IMR-90 (cell line): ENCODE measurements at regions not wholly inside any gene's neighbourhood (a gene's known extent, or its start where the extent isn't known, plus 50 kb on each side); places are given as distances from the start of the nearest gene placed in this dataset.

Experiments used
- ATAC-seq: fragments of 200-7000 bp; cut with Tn5 transposase; 2 replicates; pipeline ENCODE4 v1.9.1; 2020; ENCODE audit warnings: low read depth, mild to moderate bottlenecking, moderate library complexity
- BruUV-seq: library from RNA; stranded (reverse); fragments of 400-500 nt; replicated peaks from 2 replicates; lab custom pipeline; 2021; lab: Mats Ljungman, UMichigan
- CTCF ChIA-PET: fragments of 300-600 bp; formaldehyde crosslinking; extraction: SDS; loops from one replicate; lab custom pipeline; 2021; ENCODE audit warnings: antibody characterized with exemption; lab: Yijun Ruan, JAX
- POLR2A ChIA-PET: fragments of 300-600 bp; sonication (Branson Sonifier 250); formaldehyde crosslinking; loops from one replicate; lab custom pipeline; 2022; ENCODE audit warnings: antibody characterized with exemption; ENCODE audit not compliant: unreplicated experiment; lab: Charles Lee
- DNase-seq: peaks from one replicate; pipeline ENCODE4 v3.0.0; 2013
- H2AFZ ChIP-seq: replicated peaks from 2 replicates; pipeline ENCODE3; 2013; ENCODE audit warnings: low read length, mild to moderate bottlenecking; ENCODE audit not compliant: poor library complexity
- H2AK5ac ChIP-seq: 2 replicates; pipeline ENCODE4 v1.6.1; 2013; ENCODE audit warnings: low read depth, low read length, inconsistent platforms
- H2AK9ac ChIP-seq: replicated peaks from 2 replicates; pipeline ENCODE3; 2013; ENCODE audit warnings: mild to moderate bottlenecking, low read depth, low read length, moderate library complexity; ENCODE audit not compliant: poor library complexity
- H2BK120ac ChIP-seq: 2 replicates; pipeline ENCODE4 v1.6.1; 2013; ENCODE audit warnings: low read depth, low read length, inconsistent platforms
- H2BK15ac ChIP-seq: 3 replicates; pipeline ENCODE4 v1.6.1; 2013; ENCODE audit warnings: low read depth, low read length, inconsistent platforms
- H2BK20ac ChIP-seq: 2 replicates; pipeline ENCODE4 v1.6.1; 2013; ENCODE audit warnings: low read depth, mild to moderate bottlenecking, inconsistent platforms, low read length, moderate library complexity
- H2BK5ac ChIP-seq: 2 replicates; pipeline ENCODE4 v1.6.1; 2013; ENCODE audit warnings: mild to moderate bottlenecking, low read depth, low read length, inconsistent platforms; ENCODE audit not compliant: poor library complexity, severe bottlenecking
- H3K14ac ChIP-seq: replicated peaks from 2 replicates; pipeline ENCODE4 v1.6.1; 2013; ENCODE audit warnings: low read depth, low read length, inconsistent platforms
- H3K18ac ChIP-seq: 2 replicates; pipeline ENCODE4 v1.6.1; 2013; ENCODE audit warnings: low read depth, low read length, control low read depth
- H3K23ac ChIP-seq: 2 replicates; pipeline ENCODE4 v1.6.1; 2013; ENCODE audit warnings: low read depth, low read length, inconsistent platforms
- H3K27ac ChIP-seq: 2 replicates; pipeline ENCODE4 v1.5.1; 2013; ENCODE audit warnings: mild to moderate bottlenecking, control low read depth, low read length; ENCODE audit not compliant: insufficient read depth
- H3K27me3 ChIP-seq: 2 replicates; pipeline ENCODE4 v1.6.1; 2013; ENCODE audit warnings: low read length; ENCODE audit not compliant: control insufficient read depth, insufficient read depth
- H3K36me3 ChIP-seq: 2 replicates; pipeline ENCODE4 v1.6.1; 2013; ENCODE audit warnings: low read length, mixed read lengths; ENCODE audit not compliant: control insufficient read depth, insufficient read depth
- H3K4ac ChIP-seq: 2 replicates; pipeline ENCODE4 v1.6.1; 2013; ENCODE audit warnings: low read depth, low read length, inconsistent platforms
- H3K4me1 ChIP-seq: 2 replicates; pipeline ENCODE4 v1.6.1; 2013; ENCODE audit warnings: low read length, mixed read lengths; ENCODE audit not compliant: control insufficient read depth, insufficient read depth
- H3K4me2 ChIP-seq: 2 replicates; pipeline ENCODE4 v1.6.1; 2013; ENCODE audit warnings: low read depth, mild to moderate bottlenecking, control low read depth, low read length, moderate library complexity
- H3K4me3 ChIP-seq: 2 replicates; pipeline ENCODE4 v1.5.1; 2013; ENCODE audit warnings: low read depth, mild to moderate bottlenecking, control low read depth, low read length, moderate library complexity; ENCODE audit not compliant: insufficient read depth
- H3K56ac ChIP-seq: 2 replicates; pipeline ENCODE4 v1.6.1; 2013; ENCODE audit warnings: low read length, inconsistent platforms; ENCODE audit not compliant: insufficient read depth; ENCODE audit errors: extremely low read depth
- H3K79me1 ChIP-seq, 2 experiments: 2 replicates each; pipeline ENCODE4 v1.6.1; 2013; ENCODE audit warnings: low read length in 2 of 2, inconsistent platforms in 1 of 2, low read depth in 1 of 2
- H3K9ac ChIP-seq: 2 replicates; pipeline ENCODE4 v1.6.1; 2013; ENCODE audit warnings: low read depth, low read length, control low read depth
- H3K9me1 ChIP-seq: 2 replicates; pipeline ENCODE4 v1.6.1; 2013; ENCODE audit warnings: low read length, inconsistent platforms; ENCODE audit not compliant: insufficient read depth
- H3K9me3 ChIP-seq: 2 replicates; pipeline ENCODE4 v1.6.1; 2013; ENCODE audit warnings: low read length; ENCODE audit not compliant: control insufficient read depth, insufficient read depth
- H4K20me1 ChIP-seq: 2 replicates; pipeline ENCODE4 v1.6.1; 2013; ENCODE audit warnings: low read length, inconsistent platforms; ENCODE audit not compliant: insufficient read depth
- H4K5ac ChIP-seq: 2 replicates; pipeline ENCODE4 v1.6.1; 2013; ENCODE audit warnings: mild to moderate bottlenecking, low read depth, low read length, control low read depth
- H4K8ac ChIP-seq, 2 experiments: 2 replicates each; pipeline ENCODE4 v1.6.1; 2013; ENCODE audit warnings: low read depth in 2 of 2, low read length in 2 of 2, control low read depth in 1 of 2, inconsistent platforms in 1 of 2
- H4K91ac ChIP-seq: 2 replicates; pipeline ENCODE4 v1.6.1; 2013; ENCODE audit warnings: low read depth, low read length, inconsistent platforms; ENCODE audit not compliant: insufficient read depth
- CEBPB ChIP-seq: IDR thresholded peaks from 2 replicates; pipeline ENCODE4 v1.6.1; 2012; ENCODE audit warnings: low read depth, low read length, improper control_type of control experiment
- CTCF ChIP-seq: conservative IDR thresholded peaks from 2 replicates; pipeline ENCODE4 v1.5.1; 2012; ENCODE audit warnings: mild to moderate bottlenecking, low read depth, low read length, improper control_type of control experiment
- FOS ChIP-seq: fragments of 150-350 bp; IDR thresholded peaks from 2 replicates; pipeline ENCODE4 v1.6.1; 2016; ENCODE audit warnings: low read depth, low read length
- MAZ ChIP-seq: IDR thresholded peaks from 2 replicates; pipeline ENCODE4 v1.6.1; 2012; ENCODE audit warnings: low read depth, mild to moderate bottlenecking, low read length, improper control_type of control experiment, moderate library complexity, borderline replicate concordance
- MXI1 ChIP-seq: IDR thresholded peaks from 2 replicates; pipeline ENCODE4 v1.6.1; 2012; ENCODE audit warnings: low read depth, mild to moderate bottlenecking, low read length, moderate library complexity, borderline replicate concordance
- NFE2L2 ChIP-seq: fragments of 150-350 bp; IDR thresholded peaks from 2 replicates; pipeline ENCODE4 v1.6.1; 2016; ENCODE audit warnings: low read depth, mild to moderate bottlenecking, low read length
- POLR2A ChIP-seq: IDR thresholded peaks from 2 replicates; pipeline ENCODE4 v1.6.1; 2012; ENCODE audit warnings: mild to moderate bottlenecking, low read depth, low read length
- RAD21 ChIP-seq: IDR thresholded peaks from 2 replicates; pipeline ENCODE4 v1.6.1; 2012; ENCODE audit warnings: low read length, improper control_type of control experiment
- RCOR1 ChIP-seq: IDR thresholded peaks from 2 replicates; pipeline ENCODE4 v1.6.1; 2012; ENCODE audit warnings: mild to moderate bottlenecking, low read length, improper control_type of control experiment; ENCODE audit not compliant: insufficient replicate concordance
- WGBS, 2 experiments: methylation state at CpG; one replicate each; pipeline versions ENCODE4 v1.1.5 to v1.1.7; 2013; ENCODE audit warnings: missing lambda C conversion rate in 2 of 2; ENCODE audit not compliant: insufficient read length in 1 of 2; ENCODE audit errors: extremely low coverage in 2 of 2; 5-methylcytosine and 5-hydroxymethylcytosine counted together
- dilution Hi-C: fragments of 300-500 bp; cut with HindIII; formaldehyde crosslinking; loops from one replicate; pipeline ENCODE4 v1.14.3; 2018; ENCODE audit warnings: low sequenced_read_pairs; ENCODE audit not compliant: unreplicated experiment
- in situ Hi-C: fragments of 300-500 bp; cut with MboI; formaldehyde crosslinking; loops from 3 replicates; pipeline ENCODE4 v1.14.3; 2019; ENCODE audit warnings: low sequenced_read_pairs, inconsistent platforms, mixed read lengths
- intact Hi-C: fragments of 100-400 bp; cut with micrococcal nuclease; formaldehyde crosslinking; loops from 2 replicates; pipeline ENCODE4 v1.10.0; 2022

GRCh38 chr4:22253431-22253830 is 262.4 kb downstream of the ADGRA3 start:
- Histone ChIP-seq H4K20me1 (no peaks in the 10 kb centered on the region), H3K4me1 (no peaks in the 10 kb centered on the region), H2BK120ac (no peak overlapping the region), H2BK20ac (no peak overlapping the region), H3K14ac (no peak overlapping the region), H2AFZ (no peak overlapping the region), H4K91ac (no peak overlapping the region), H3K4me2 (no peak overlapping the region), H3K9me3 (no peaks in the 10 kb centered on the region), H3K9ac (no peak overlapping the region), H3K27ac (no peak overlapping the region), H2BK5ac (no peak overlapping the region), H2AK9ac (no peak overlapping the region), H3K27me3 (no peaks in the 10 kb centered on the region), H2AK5ac (no peak overlapping the region), H3K9me1 (no peaks in the 10 kb centered on the region), H3K23ac (no peak overlapping the region), H3K18ac (no peak overlapping the region), H3K4me3 (no peak overlapping the region), H3K4ac (no peak overlapping the region), H3K36me3 (no peaks in the 10 kb centered on the region), H4K8ac (no peak overlapping the region), H3K79me1 (no peaks in the 10 kb centered on the region), H2BK15ac (no peak overlapping the region), H4K5ac (no peak overlapping the region), H3K56ac (no peak overlapping the region)
- dilution Hi-C loops: no loop called here
- DNase-seq (no peak), ATAC-seq (no peak)
- in situ Hi-C loops: no loop called here
- POLR2A ChIA-PET: no interaction called here
- CTCF ChIA-PET: no interaction called here
- TF ChIP-seq CTCF (no peak), RCOR1 (no peak), FOS (no peak), MAZ (no peak), MXI1 (no peak), NFE2L2 (no peak), CEBPB (no peak), RAD21 (no peak), POLR2A (no peak)
- WGBS, 2 experiments: no CpG with 5 or more reads among the region's 1 CpG
- intact Hi-C loops: no loop called here
- BruUV-seq: no TSS peak
